ENCODE measurements at regions not wholly inside any gene's neighbourhood (a gene's known extent, or its start where the extent isn't known, plus 50 kb on each side); places are given as distances from the start of the nearest gene placed in this dataset.

DNA sequence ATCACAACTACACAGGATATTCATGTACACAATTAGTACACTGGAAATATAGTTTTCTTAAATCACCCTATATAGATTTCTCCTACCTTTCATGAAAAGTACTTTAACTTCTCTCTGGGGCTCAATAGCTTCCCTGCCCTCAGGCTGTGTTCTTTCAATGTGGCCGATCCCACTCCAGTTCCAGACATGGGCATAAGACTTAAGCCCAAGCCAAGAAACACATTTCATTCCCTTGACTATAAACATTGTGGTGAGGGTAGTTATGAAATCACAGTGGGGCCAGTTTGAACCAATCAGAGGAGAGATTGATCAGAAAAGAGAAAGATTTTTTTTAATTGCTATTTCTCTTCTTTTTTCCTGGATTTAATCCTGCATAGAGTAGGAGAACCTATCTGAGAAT is 904.6 kb upstream of the SORCS1 start:
- CTCF ChIA-PET (ENCODE audit: partially characterized antibody), result no interaction called here
- no peak overlapping the region for H3K4me3 ChIP-seq (ENCODE audit: low read length in 2 of 2)
- H3K36me3 ChIP-seq (ENCODE audit: insufficient read depth, low read length), result no peaks in the 10 kb centered on the region
- no peak overlapping the region for H3K27ac ChIP-seq (ENCODE audit: low read depth, low read length)
- H3K27me3 ChIP-seq (ENCODE audit: insufficient read depth, low read length), result no peaks in the 10 kb centered on the region
- Mint-ChIP-seq H3K4me3 (no peak overlapping the region), H3K27me3 (no peaks in the 10 kb centered on the region), H3K9me3 (peaks cover 0 to 21% (median 9%) of the 10 kb centered on the region in 8 donors), H3K4me1 (no peaks in the 10 kb centered on the region), H3K27ac (no peak overlapping the region), H3K36me3 (no peaks in the 10 kb centered on the region)
- POLR2A ChIA-PET (ENCODE audit: partially characterized antibody), result no interaction called here
- intact Hi-C loops (cut with micrococcal nuclease), result no loop called here
- H3K9me3 ChIP-seq (ENCODE audit: control insufficient read depth in 1 of 2, low read length in 2 of 2), result no peaks in the 10 kb centered on the region
- DNase-seq, result no peak
- no peaks in the 10 kb centered on the region for H3K4me1 ChIP-seq (ENCODE audit: insufficient read depth, low read length)

DNA sequence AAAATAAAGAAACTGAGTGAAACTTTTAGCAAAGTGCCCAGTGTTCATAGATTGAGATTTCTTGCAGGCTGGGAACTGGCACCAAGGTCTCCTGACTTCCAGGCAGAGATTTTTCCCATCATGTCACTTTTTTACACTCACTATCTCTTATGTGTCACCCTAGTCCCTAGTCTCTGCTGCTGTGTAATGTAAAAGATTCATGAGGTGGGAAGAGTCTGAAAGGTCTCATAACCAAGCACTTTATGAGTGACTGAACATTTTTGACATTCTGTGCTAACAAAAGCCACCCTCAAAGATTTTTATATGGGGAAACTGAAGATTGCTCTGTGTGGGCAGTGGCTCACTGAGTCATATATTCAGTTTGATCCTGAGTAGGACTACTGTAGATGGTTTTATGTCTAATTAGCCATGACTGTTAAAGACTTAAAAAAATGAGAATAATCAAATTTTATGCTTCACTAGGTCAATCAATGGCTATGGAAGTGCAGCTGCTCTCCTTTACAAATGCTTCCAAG is 900.3 kb upstream of the SORCS1 start:
- Histone ChIP-seq H3K27me3 (ENCODE audit: insufficient read depth, low read length) (no peaks in the 10 kb centered on the region), H3K36me3 (ENCODE audit: insufficient read depth, low read length) (no peaks in the 10 kb centered on the region), H3K9me3 (ENCODE audit: control insufficient read depth in 1 of 2, low read length in 2 of 2) (no peaks in the 10 kb centered on the region), H3K4me1 (ENCODE audit: insufficient read depth, low read length) (no peaks in the 10 kb centered on the region), H3K4me3 (ENCODE audit: low read length in 2 of 2) (no peak overlapping the region), H3K27ac (ENCODE audit: low read depth, low read length) (no peak overlapping the region)
- Mint-ChIP-seq H3K27me3 (no peaks in the 10 kb centered on the region), H3K4me3 (no peak overlapping the region), H3K4me1 (no peaks in the 10 kb centered on the region), H3K9me3 (peaks cover 0 to 19% (median 11%) of the 10 kb centered on the region in 8 donors), H3K36me3 (no peaks in the 10 kb centered on the region), H3K27ac (no peak overlapping the region)
- CTCF ChIA-PET (ENCODE audit: partially characterized antibody), result no interaction called here
- intact Hi-C loops (cut with micrococcal nuclease), result no loop called here
- DNase-seq, result no peak
- POLR2A ChIA-PET (ENCODE audit: partially characterized antibody), result no interaction called here

DNA sequence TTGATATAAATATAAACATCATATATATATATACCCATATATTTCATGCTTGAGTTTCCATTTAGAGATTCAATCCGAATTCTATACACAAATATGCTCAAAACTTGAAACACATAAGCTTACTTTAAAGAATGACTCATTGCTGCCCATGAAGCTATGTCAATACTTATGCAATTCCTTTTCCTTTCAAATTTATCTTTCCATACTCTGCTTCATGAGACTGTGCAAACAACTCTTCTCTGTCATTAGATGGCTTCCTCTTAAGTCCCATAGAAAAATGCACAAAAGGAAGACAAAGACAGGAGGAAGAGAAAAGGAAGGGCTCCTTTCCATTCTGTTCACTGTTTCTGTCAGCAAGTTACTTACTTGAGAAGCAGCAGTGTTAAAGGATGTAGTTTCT is 895.7 kb upstream of the SORCS1 start:
- H3K4me1 ChIP-seq (ENCODE audit: insufficient read depth, low read length), result no peaks in the 10 kb centered on the region
- no peak for DNase-seq
- Mint-ChIP-seq H3K4me3 (no peak overlapping the region), H3K27ac (no peak overlapping the region), H3K36me3 (no peaks in the 10 kb centered on the region), H3K4me1 (no peaks in the 10 kb centered on the region), H3K9me3 (peaks cover 4 to 23% (median 7%) of the 10 kb centered on the region in 8 donors), H3K27me3 (no peaks in the 10 kb centered on the region)
- no peaks in the 10 kb centered on the region for H3K36me3 ChIP-seq (ENCODE audit: insufficient read depth, low read length)
- H3K4me3 ChIP-seq (ENCODE audit: low read length in 2 of 2), result no peak overlapping the region
- no peak overlapping the region for H3K27ac ChIP-seq (ENCODE audit: low read depth, low read length)
- H3K9me3 ChIP-seq (ENCODE audit: control insufficient read depth in 1 of 2, low read length in 2 of 2), result no peaks in the 10 kb centered on the region
- ChIA-PET CTCF (ENCODE audit: partially characterized antibody) (no interaction called here), POLR2A (ENCODE audit: partially characterized antibody) (no interaction called here)
- intact Hi-C loops (cut with micrococcal nuclease), result no loop called here
- H3K27me3 ChIP-seq (ENCODE audit: insufficient read depth, low read length), result no peaks in the 10 kb centered on the region

DNA sequence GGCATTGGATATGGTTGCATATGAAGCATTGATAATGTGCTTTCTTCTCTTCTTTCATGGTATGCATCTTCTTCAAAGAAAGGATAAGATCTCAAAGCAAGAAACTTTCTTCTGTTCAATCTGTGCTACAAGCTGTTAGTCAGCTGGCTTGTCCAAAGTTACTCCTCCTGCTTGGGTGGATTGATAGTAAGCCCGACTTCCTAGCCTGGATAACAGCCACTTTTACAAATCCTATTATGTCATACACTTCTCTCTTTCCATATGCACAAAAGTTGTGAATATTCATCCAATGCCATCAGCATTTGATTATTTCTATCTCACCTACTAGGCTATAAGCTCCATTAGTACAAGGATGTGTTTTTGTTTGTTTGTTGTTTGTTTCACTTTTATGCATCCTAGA is 891.0 kb upstream of the SORCS1 start:
- no peaks in the 10 kb centered on the region for H3K4me1 Mint-ChIP-seq
- CTCF ChIA-PET (ENCODE audit: partially characterized antibody), result no interaction called here
- intact Hi-C loops (cut with micrococcal nuclease), result no loop called here
- H3K4me3 Mint-ChIP-seq, result no peak overlapping the region
- H3K27ac ChIP-seq (ENCODE audit: low read depth, low read length), result no peak overlapping the region
- H3K4me3 ChIP-seq (ENCODE audit: low read length in 2 of 2), result no peak overlapping the region
- H3K27me3 ChIP-seq (ENCODE audit: insufficient read depth, low read length), result no peaks in the 10 kb centered on the region
- POLR2A ChIA-PET (ENCODE audit: partially characterized antibody), result no interaction called here
- H3K36me3 ChIP-seq (ENCODE audit: insufficient read depth, low read length), result no peaks in the 10 kb centered on the region
- no peaks in the 10 kb centered on the region for H3K9me3 ChIP-seq (ENCODE audit: control insufficient read depth in 1 of 2, low read length in 2 of 2)
- no peaks in the 10 kb centered on the region for H3K4me1 ChIP-seq (ENCODE audit: insufficient read depth, low read length)
- H3K9me3 Mint-ChIP-seq, result peaks cover 4 to 22% (median 4%) of the 10 kb centered on the region in 8 donors
- DNase-seq, result no peak
- H3K36me3 Mint-ChIP-seq, result no peaks in the 10 kb centered on the region
- no peak overlapping the region for H3K27ac Mint-ChIP-seq
- H3K27me3 Mint-ChIP-seq, result no peaks in the 10 kb centered on the region

DNA sequence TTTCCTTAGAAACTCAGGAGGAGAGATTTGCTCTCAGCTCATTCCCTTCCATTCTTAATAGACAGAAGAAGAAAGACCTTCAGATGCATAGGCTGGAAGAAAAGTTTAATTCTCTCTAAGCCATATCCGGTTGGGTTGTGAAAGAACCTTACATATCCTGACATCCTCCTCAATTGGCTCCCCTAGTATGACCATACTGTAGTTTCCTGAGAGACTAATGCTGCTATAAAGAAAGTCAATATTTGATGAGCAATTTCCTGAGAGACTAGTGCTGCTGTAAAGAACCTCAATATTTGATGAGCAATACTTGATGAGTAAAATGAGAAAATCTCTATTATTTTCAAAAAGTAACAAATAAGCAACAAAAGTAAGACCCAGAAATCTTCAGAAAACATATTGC is 888.5 kb upstream of the SORCS1 start:
- POLR2A ChIA-PET (ENCODE audit: partially characterized antibody), result no interaction called here
- no peak overlapping the region for H3K27ac ChIP-seq (ENCODE audit: low read depth, low read length)

DNA sequence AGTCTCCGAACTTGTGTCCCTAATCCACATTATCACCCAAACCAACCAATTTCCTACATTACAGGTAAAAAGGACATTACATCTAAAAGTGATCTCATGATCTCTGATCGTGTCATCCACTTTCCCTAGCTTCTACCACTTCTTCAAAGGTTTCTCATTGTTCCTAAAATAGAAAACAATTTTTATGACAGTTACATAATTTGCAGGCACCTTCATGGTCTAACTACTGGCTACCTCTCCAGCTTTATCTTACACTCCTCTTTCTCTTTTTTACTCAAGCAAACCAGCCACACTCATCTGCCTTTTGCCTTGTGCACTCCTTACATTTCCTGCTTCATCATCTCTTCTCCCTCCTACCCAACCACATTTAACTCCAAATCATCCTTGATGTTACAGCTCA is 886.7 kb upstream of the SORCS1 start:
- Mint-ChIP-seq H3K9me3 (peaks cover 3 to 37% (median 10%) of the 10 kb centered on the region in 8 donors), H3K27me3 (no peaks in the 10 kb centered on the region), H3K27ac (no peak overlapping the region), H3K4me1 (no peaks in the 10 kb centered on the region), H3K36me3 (no peaks in the 10 kb centered on the region), H3K4me3 (no peak overlapping the region)
- Histone ChIP-seq H3K9me3 (ENCODE audit: control insufficient read depth in 1 of 2, low read length in 2 of 2) (no peaks in the 10 kb centered on the region), H3K36me3 (ENCODE audit: insufficient read depth, low read length) (no peaks in the 10 kb centered on the region), H3K27me3 (ENCODE audit: insufficient read depth, low read length) (no peaks in the 10 kb centered on the region), H3K4me1 (ENCODE audit: insufficient read depth, low read length) (no peaks in the 10 kb centered on the region), H3K27ac (ENCODE audit: low read depth, low read length) (no peak overlapping the region), H3K4me3 (ENCODE audit: low read length in 2 of 2) (no peak overlapping the region)
- intact Hi-C loops (cut with micrococcal nuclease), result no loop called here
- CTCF ChIA-PET (ENCODE audit: partially characterized antibody), result no interaction called here
- POLR2A ChIA-PET (ENCODE audit: partially characterized antibody), result no interaction called here
- no peak for DNase-seq

More for the DNA sequence above, 888.5 kb upstream of the SORCS1 start:
- Histone ChIP-seq H3K4me1 (ENCODE audit: insufficient read depth, low read length) (no peaks in the 10 kb centered on the region), H3K27me3 (ENCODE audit: insufficient read depth, low read length) (no peaks in the 10 kb centered on the region), H3K9me3 (ENCODE audit: control insufficient read depth in 1 of 2, low read length in 2 of 2) (no peaks in the 10 kb centered on the region), H3K36me3 (ENCODE audit: insufficient read depth, low read length) (no peaks in the 10 kb centered on the region), H3K4me3 (ENCODE audit: low read length in 2 of 2) (no peak overlapping the region)
- H3K4me3 Mint-ChIP-seq, result no peak overlapping the region
- H3K4me1 Mint-ChIP-seq, result no peaks in the 10 kb centered on the region
- peaks cover 4 to 37% (median 10%) of the 10 kb centered on the region in 8 donors for H3K9me3 Mint-ChIP-seq
- CTCF ChIA-PET (ENCODE audit: partially characterized antibody), result no interaction called here
- intact Hi-C loops (cut with micrococcal nuclease), result no loop called here
- H3K36me3 Mint-ChIP-seq, result no peaks in the 10 kb centered on the region
- H3K27ac Mint-ChIP-seq, result no peak overlapping the region
- no peak for DNase-seq
- H3K27me3 Mint-ChIP-seq, result no peaks in the 10 kb centered on the region

DNA sequence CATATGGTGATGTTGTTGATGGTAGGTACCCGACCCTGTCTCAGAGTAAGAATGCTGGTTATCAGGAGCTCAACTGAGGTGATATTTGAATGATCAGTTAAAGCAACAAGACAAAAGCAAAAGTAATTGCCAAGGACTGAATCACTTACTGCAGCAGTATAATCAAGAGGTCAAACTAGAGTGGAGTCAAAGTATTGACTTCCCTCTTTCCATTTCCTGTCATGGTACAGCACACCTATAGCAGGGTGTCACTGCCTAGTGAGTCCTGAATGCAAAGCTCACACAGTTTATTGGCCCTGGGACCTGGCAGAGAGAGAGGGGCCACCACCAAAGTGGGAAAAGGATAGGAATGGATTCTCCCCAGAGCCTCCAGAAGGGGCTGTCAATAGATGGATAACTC is 886.1 kb upstream of the SORCS1 start:
- Mint-ChIP-seq H3K4me3 (no peak overlapping the region), H3K4me1 (no peaks in the 10 kb centered on the region), H3K36me3 (no peaks in the 10 kb centered on the region), H3K27ac (no peak overlapping the region), H3K27me3 (no peaks in the 10 kb centered on the region), H3K9me3 (peaks cover 2 to 35% (median 9%) of the 10 kb centered on the region in 8 donors)
- no peak overlapping the region for H3K4me3 ChIP-seq (ENCODE audit: low read length in 2 of 2)
- intact Hi-C loops (cut with micrococcal nuclease), result no loop called here
- no peaks in the 10 kb centered on the region for H3K36me3 ChIP-seq (ENCODE audit: insufficient read depth, low read length)
- no peaks in the 10 kb centered on the region for H3K4me1 ChIP-seq (ENCODE audit: insufficient read depth, low read length)
- no peaks in the 10 kb centered on the region for H3K9me3 ChIP-seq (ENCODE audit: control insufficient read depth in 1 of 2, low read length in 2 of 2)
- ChIA-PET CTCF (ENCODE audit: partially characterized antibody) (no interaction called here), POLR2A (ENCODE audit: partially characterized antibody) (no interaction called here)
- H3K27me3 ChIP-seq (ENCODE audit: insufficient read depth, low read length), result no peaks in the 10 kb centered on the region
- H3K27ac ChIP-seq (ENCODE audit: low read depth, low read length), result no peak overlapping the region
- DNase-seq, result no peak

DNA sequence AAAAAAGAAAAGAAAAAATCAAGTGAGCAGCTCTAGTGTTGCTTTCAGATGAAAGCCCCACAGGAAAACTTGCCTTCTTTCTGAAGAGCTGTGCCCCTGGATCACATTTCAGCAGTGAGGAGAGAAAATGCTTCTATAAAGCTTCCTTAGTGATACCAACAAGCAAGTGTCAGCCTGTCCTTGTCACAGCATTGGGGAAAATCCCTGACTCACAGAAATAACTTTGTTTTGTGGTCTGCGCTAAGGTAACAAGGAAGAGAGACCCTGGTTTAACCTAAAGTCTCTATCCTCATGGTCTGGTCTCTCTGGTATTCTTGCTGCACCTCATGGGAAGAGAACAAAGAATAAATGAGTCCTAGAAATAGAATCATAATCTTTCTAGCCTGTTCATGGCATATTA is 885.2 kb upstream of the SORCS1 start:
- H3K4me1 Mint-ChIP-seq, result no peaks in the 10 kb centered on the region
- POLR2A ChIA-PET (ENCODE audit: partially characterized antibody), result no interaction called here
- no peak for DNase-seq
- intact Hi-C loops (cut with micrococcal nuclease), result no loop called here
- no peak overlapping the region for H3K27ac ChIP-seq (ENCODE audit: low read depth, low read length)
- no peak overlapping the region for H3K4me3 Mint-ChIP-seq
- no peak overlapping the region for H3K4me3 ChIP-seq (ENCODE audit: low read length in 2 of 2)
- no peaks in the 10 kb centered on the region for H3K27me3 ChIP-seq (ENCODE audit: insufficient read depth, low read length)
- no peaks in the 10 kb centered on the region for H3K36me3 Mint-ChIP-seq
- H3K4me1 ChIP-seq (ENCODE audit: insufficient read depth, low read length), result no peaks in the 10 kb centered on the region
- peaks cover 0 to 32% (median 9%) of the 10 kb centered on the region in 8 donors for H3K9me3 Mint-ChIP-seq
- H3K27ac Mint-ChIP-seq, result no peak overlapping the region
- H3K36me3 ChIP-seq (ENCODE audit: insufficient read depth, low read length), result no peaks in the 10 kb centered on the region
- no peaks in the 10 kb centered on the region for H3K9me3 ChIP-seq (ENCODE audit: control insufficient read depth in 1 of 2, low read length in 2 of 2)
- CTCF ChIA-PET (ENCODE audit: partially characterized antibody), result no interaction called here
- H3K27me3 Mint-ChIP-seq, result no peaks in the 10 kb centered on the region
